HCT116 (cell line): ENCODE measurements at regions not wholly inside any gene's neighbourhood (a gene's known extent, or its start where the extent isn't known, plus 50 kb on each side); places are given as distances from the start of the nearest gene placed in this dataset.
A peak's percentile ranks its signal among the peaks of the same experiment; 100 is the strongest.

Source experiments
- ATAC-seq: fragments of 200-7000 bp; cut with Tn5 transposase; 2 replicates; pipeline ENCODE4 v1.9.1; 2020; ENCODE audit warnings: mild to moderate bottlenecking, moderate library complexity
- BruUV-seq: library from RNA; stranded (reverse); fragments of 400-500 nt; replicated peaks from 2 replicates; lab custom pipeline; 2021; lab: Mats Ljungman, UMichigan
- CTCF ChIA-PET: fragments of 300-600 bp; sonication (Branson Sonifier 250); formaldehyde crosslinking; loops from one replicate; lab custom pipeline; 2021; ENCODE audit warnings: antibody characterized with exemption; lab: Charles Lee
- POLR2A ChIA-PET: fragments of 300-600, 350-600 bp; sonication (Branson Sonifier 250); formaldehyde crosslinking; loops from one replicate; lab custom pipeline; 2021; ENCODE audit warnings: antibody characterized with exemption; lab: Charles Lee
- RAD21 ChIA-PET, 2 experiments: fragments of 300-600 bp; sonication (Branson Sonifier 250); formaldehyde crosslinking; loops; one replicate each; lab custom pipeline; 2023; ENCODE audit warnings: low total read pairs in 2 of 2; ENCODE audit not compliant: uncharacterized antibody in 2 of 2, unreplicated experiment in 2 of 2, low non-redundant PET in 1 of 2; lab: Charles Lee
- DNase-seq: peaks from one replicate; pipeline ENCODE4 v3.0.0-alpha.2; 2010; ENCODE audit warnings: low read depth, low spot score
- H2AFZ ChIP-seq: fragments of 200-600 bp; shearing (Covaris generic), sonication (generic); 2 replicates; pipeline ENCODE4 v1.6.1; 2017; ENCODE audit warnings: low read depth, mixed run types, mixed read lengths, antibody characterized with exemption, low read length; ENCODE audit not compliant: poor library complexity, severe bottlenecking
- H3K27ac ChIP-seq: 2 replicates; pipeline ENCODE4 v1.5.1; 2012; ENCODE audit warnings: low read depth, low read length
- H3K27me3 ChIP-seq: fragments of 200-600 bp; sonication (generic); 2 replicates; pipeline ENCODE4 v1.6.1; 2016; ENCODE audit warnings: mixed run types, low read length, mixed read lengths; ENCODE audit not compliant: insufficient read depth
- H3K36me3 ChIP-seq, 2 experiments: fragments of 200-500 bp in 1 of 2; fragments of 200-600 bp in 1 of 2; sonication (Bioruptor generic) in 1 of 2; sonication (generic) in 1 of 2; 2 replicates each; pipeline versions ENCODE4 v1.5.1 to v1.6.1; 2014 to 2016; ENCODE audit warnings: low read length in 2 of 2, inconsistent platforms in 1 of 2, mixed read lengths in 1 of 2, mixed run types in 1 of 2; ENCODE audit not compliant: insufficient read depth in 2 of 2, control insufficient read depth in 1 of 2
- H3K4me1 ChIP-seq, 2 experiments: fragments of 200-600 bp in 1 of 2; sonication (generic) in 1 of 2; 2 replicates each; pipeline versions ENCODE4 v1.5.1 to v1.6.1; 2012 to 2017; ENCODE audit warnings: low read length in 2 of 2, inconsistent platforms in 1 of 2, mild to moderate bottlenecking in 1 of 2, mixed read lengths in 1 of 2, mixed run types in 1 of 2, moderate library complexity in 1 of 2; ENCODE audit not compliant: insufficient read depth in 2 of 2, control insufficient read depth in 1 of 2
- H3K4me2 ChIP-seq: fragments of 200-600 bp; sonication (generic); 2 replicates; pipeline ENCODE4 v1.6.1; 2017; ENCODE audit warnings: mixed run types, low read length, mixed read lengths
- H3K4me3 ChIP-seq, 2 experiments: fragments of 200-600 bp in 1 of 2; sonication (generic) in 1 of 2; replicated peaks in 1 of 2; 2 replicates each; pipeline ENCODE4 v1.5.1; 2011 to 2016; ENCODE audit warnings: low read length in 2 of 2, control low read depth in 1 of 2, low read depth in 1 of 2, mild to moderate bottlenecking in 1 of 2, mixed read lengths in 1 of 2, mixed run types in 1 of 2
- H3K79me2 ChIP-seq: fragments of 200-600 bp; sonication (generic); 2 replicates; pipeline ENCODE4 v1.6.1; 2017; ENCODE audit warnings: mild to moderate bottlenecking, mixed run types, low read length, moderate library complexity, mixed read lengths; ENCODE audit not compliant: insufficient read depth
- H3K9ac ChIP-seq: fragments of 200-600 bp; sonication (generic); 2 replicates; pipeline ENCODE4 v1.6.1; 2016; ENCODE audit warnings: low read length, mixed read lengths
- H3K9me2 ChIP-seq: fragments of 200-600 bp; sonication (generic), shearing (Covaris generic); 2 replicates; pipeline ENCODE4 v1.6.1; 2017; ENCODE audit warnings: mixed run types, mild to moderate bottlenecking, moderate library complexity; ENCODE audit not compliant: insufficient read depth
- H3K9me3 ChIP-seq, 2 experiments: fragments of 200-500 bp in 1 of 2; fragments of 200-600 bp in 1 of 2; sonication (Bioruptor generic) in 1 of 2; sonication (generic) in 1 of 2; 2 replicates each; pipeline ENCODE4 v1.6.1; 2014 to 2017; ENCODE audit warnings: low read length in 2 of 2, mixed read lengths in 2 of 2, inconsistent platforms in 1 of 2, low read depth in 1 of 2, mild to moderate bottlenecking in 1 of 2, mixed run types in 1 of 2, moderate library complexity in 1 of 2; ENCODE audit not compliant: control insufficient read depth in 1 of 2, insufficient read depth in 1 of 2
- H4K20me1 ChIP-seq: fragments of 200-600 bp; sonication (generic), shearing (Covaris generic); 2 replicates; pipeline ENCODE4 v1.6.1; 2017; ENCODE audit warnings: mixed run types, mild to moderate bottlenecking, moderate library complexity; ENCODE audit not compliant: insufficient read depth
- CBX3 ChIP-seq: IDR thresholded peaks from 2 replicates; pipeline ENCODE4 v1.6.1; 2012; ENCODE audit warnings: low read depth
- EGR1 ChIP-seq: IDR thresholded peaks from 2 replicates; pipeline ENCODE4 v1.6.1; 2012; ENCODE audit warnings: low read depth
- EZH2phosphoT487 ChIP-seq: fragments of 200-600 bp; IDR thresholded peaks from 2 replicates; pipeline ENCODE4 v1.6.1; 2018; ENCODE audit warnings: antibody characterized with exemption, borderline replicate concordance
- FOSL1 ChIP-seq: IDR thresholded peaks from 2 replicates; pipeline ENCODE4 v1.6.1; 2012; ENCODE audit warnings: low read depth
- MAX ChIP-seq: IDR thresholded peaks from 2 replicates; pipeline ENCODE4 v1.6.1; 2012
- POLR2AphosphoS5 ChIP-seq: IDR thresholded peaks from 2 replicates; pipeline ENCODE4 v1.6.1; 2011; ENCODE audit warnings: mild to moderate bottlenecking, low read depth, low read length, moderate library complexity
- SP1 ChIP-seq: IDR thresholded peaks from 2 replicates; pipeline ENCODE4 v1.6.1; 2012; ENCODE audit warnings: low read depth
- SRF ChIP-seq: IDR thresholded peaks from 2 replicates; pipeline ENCODE4 v1.6.1; 2012; ENCODE audit warnings: low read depth
- YY1 ChIP-seq: IDR thresholded peaks from 2 replicates; pipeline ENCODE4 v1.6.1; 2011; ENCODE audit warnings: low read length, low read depth, moderate library complexity, mild to moderate bottlenecking; ENCODE audit not compliant: insufficient replicate concordance; ENCODE audit errors: extremely low read depth
- intact Hi-C: fragments of 100-400 bp; cut with micrococcal nuclease; formaldehyde crosslinking; loops from 2 replicates; pipeline ENCODE4 v1.10.0; 2022

DNA sequence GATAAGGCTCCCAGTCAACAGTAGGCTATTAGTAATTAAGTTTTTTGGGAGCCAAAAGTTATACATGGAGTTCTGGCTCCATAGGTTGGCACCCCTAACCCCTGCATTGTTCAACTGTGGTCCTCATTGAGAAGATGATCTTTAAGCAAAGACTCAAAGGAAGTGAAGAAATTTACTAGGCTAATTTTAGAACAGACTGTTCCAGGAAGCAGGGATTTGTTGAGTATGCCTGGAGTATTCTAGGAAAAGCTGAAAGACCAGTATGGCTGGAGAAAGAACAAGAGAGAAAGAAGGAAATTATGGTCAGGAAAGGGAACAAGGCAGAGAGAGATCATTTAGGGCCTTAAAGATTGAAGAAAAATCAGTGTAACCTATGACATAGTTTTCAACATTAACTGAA, 125.1 kb downstream of the PMAIP1 start:
- Histone ChIP-seq H3K4me2 (no peak overlapping the region), H3K36me3 (no peaks in the 10 kb centered on the region), H3K9me3 (no peaks in the 10 kb centered on the region), H3K4me1 (no peaks in the 10 kb centered on the region; a peak in 1 of 4 replicates), H4K20me1 (no peaks in the 10 kb centered on the region; the same call in 1 of the 2 replicates), H3K9me2 (no peaks in the 10 kb centered on the region), H3K9ac (no peak overlapping the region), H3K79me2 (no peaks in the 10 kb centered on the region), H2AFZ (no peak overlapping the region), H3K27ac (no peak overlapping the region), H3K4me3 (no peak overlapping the region), H3K27me3 (no peaks in the 10 kb centered on the region)
- no peak for DNase-seq
- ATAC-seq: no peak
- RAD21 ChIA-PET: no interaction called here
- TF ChIP-seq SP1 (peak; percentile 22; the same call in 1 of the 2 replicates), SRF (no peak)
- intact Hi-C loops: no loop called here
- CTCF ChIA-PET: interaction anchor here (1.2 kb wide), 1 partner anchor 15 kb away, joined by 3 read pairs; no protein-coding TSS in a partner anchor
- no TSS peak for BruUV-seq
- POLR2A ChIA-PET: no interaction called here

GRCh38 chr18:60024345-60024744, 124.5 kb downstream of the PMAIP1 start:
- CTCF ChIA-PET: no interaction called here

More at GRCh38 chr18:60024345-60024744, 124.5 kb downstream of the PMAIP1 start:
- Histone ChIP-seq H3K4me3 (no peak overlapping the region), H3K9me3 (no peaks in the 10 kb centered on the region), H3K27ac (no peak overlapping the region), H3K4me1 (no peaks in the 10 kb centered on the region; a peak in 1 of 4 replicates), H3K9me2 (no peaks in the 10 kb centered on the region), H3K4me2 (no peak overlapping the region), H3K36me3 (no peaks in the 10 kb centered on the region), H3K9ac (no peak overlapping the region), H3K79me2 (no peaks in the 10 kb centered on the region), H4K20me1 (no peaks in the 10 kb centered on the region; the same call in 1 of the 2 replicates), H2AFZ (no peak overlapping the region), H3K27me3 (no peaks in the 10 kb centered on the region)
- RAD21 ChIA-PET: no interaction called here
- TF ChIP-seq EGR1 (no peak), CBX3 (no peak), FOSL1 (no peak), POLR2AphosphoS5 (no peak), SP1 (no peak), EZH2phosphoT487 (no peak), YY1 (no peak), MAX (no peak)
- BruUV-seq: no TSS peak
- intact Hi-C loops: no loop called here
- DNase-seq (no peak), ATAC-seq (no peak)
- POLR2A ChIA-PET: no interaction called here
